ENCODE measurements at regions not wholly inside any gene's neighbourhood (a gene's known extent, or its start where the extent isn't known, plus 50 kb on each side); places are given as distances from the start of the nearest gene placed in this dataset.

GRCh38 chr2:3913166-3913565, 209.8 kb downstream of the DCDC2C start:
- Histone ChIP-seq H2AFZ (no peak overlapping the region), H3K4me1 (no peaks in the 10 kb centered on the region), H3K27ac (no peak overlapping the region), H3K27me3 (ENCODE audit: control insufficient read depth, insufficient read depth, low read length) (no peaks in the 10 kb centered on the region), H3K4me2 (ENCODE audit: low read length) (no peak overlapping the region), H3K9ac (no peak overlapping the region), H3K9me3 (ENCODE audit: control insufficient read depth, low read length) (no peaks in the 10 kb centered on the region), H3K4me3 (ENCODE audit: low read depth, low read length) (no peak overlapping the region), H3K79me2 (no peaks in the 10 kb centered on the region), H3K36me3 (ENCODE audit: control insufficient read depth, insufficient read depth, low read length) (no peaks in the 10 kb centered on the region)
- TF ChIP-seq CTCF (IDR thresholded peaks at IDR 0.05), result no peak

DNA sequence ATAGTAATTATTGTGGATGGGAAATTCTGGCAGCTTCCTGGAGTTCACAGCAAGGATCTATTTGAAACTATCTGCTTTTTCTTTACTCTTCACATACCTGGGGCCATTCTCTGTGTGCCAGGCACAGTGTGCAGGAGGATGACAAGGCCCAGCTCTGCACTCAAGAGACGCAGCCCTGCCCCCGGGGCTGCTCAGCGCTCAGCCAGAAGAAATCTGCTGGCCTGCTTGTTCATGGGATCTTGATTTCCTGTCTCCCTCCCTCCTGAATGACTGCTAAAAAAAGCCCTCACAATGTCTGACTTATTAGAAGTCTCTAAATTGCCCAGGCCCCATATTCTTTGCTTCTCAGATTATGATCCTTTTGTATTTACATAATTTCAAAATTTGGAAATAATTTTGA, 210.9 kb downstream of the DCDC2C start:
- H3K9ac ChIP-seq, result no peak overlapping the region
- H3K79me2 ChIP-seq, result no peaks in the 10 kb centered on the region
- no peak overlapping the region for H3K27ac ChIP-seq
- H3K4me3 ChIP-seq (ENCODE audit: low read depth, low read length), result no peak overlapping the region
- H3K4me2 ChIP-seq (ENCODE audit: low read length), result no peak overlapping the region
- H2AFZ ChIP-seq, result no peak overlapping the region
- H3K36me3 ChIP-seq (ENCODE audit: control insufficient read depth, insufficient read depth, low read length), result no peaks in the 10 kb centered on the region
- no peaks in the 10 kb centered on the region for H3K9me3 ChIP-seq (ENCODE audit: control insufficient read depth, low read length)
- no peak for TF ChIP-seq CTCF (IDR thresholded peaks at IDR 0.05)
- no peaks in the 10 kb centered on the region for H3K27me3 ChIP-seq (ENCODE audit: control insufficient read depth, insufficient read depth, low read length)
- H3K4me1 ChIP-seq, result no peaks in the 10 kb centered on the region

DNA sequence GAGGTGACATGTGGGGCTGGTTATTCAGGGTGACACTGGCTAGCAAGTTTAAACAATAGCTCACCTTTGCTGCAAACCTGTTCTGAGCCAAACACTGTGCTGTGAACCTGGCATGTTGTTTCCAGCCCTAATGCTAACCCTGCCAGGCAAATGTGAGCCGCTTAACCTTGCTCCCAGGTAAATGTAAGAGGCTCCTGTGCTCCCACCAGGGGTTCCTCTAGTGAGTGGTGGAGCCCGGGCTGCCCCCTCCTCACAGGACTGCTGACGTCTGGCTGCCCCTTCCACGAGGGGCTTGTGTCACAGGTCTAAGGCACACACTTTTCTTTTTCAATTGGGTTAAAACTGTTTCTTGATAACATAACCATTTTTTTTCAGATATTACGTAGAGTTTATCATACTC, 223.7 kb downstream of the DCDC2C start:
- no peak overlapping the region for H3K9ac ChIP-seq
- H3K4me3 ChIP-seq (ENCODE audit: low read depth, low read length), result no peak overlapping the region
- H2AFZ ChIP-seq, result no peak overlapping the region
- no peaks in the 10 kb centered on the region for H3K4me1 ChIP-seq
- no peaks in the 10 kb centered on the region for H3K36me3 ChIP-seq (ENCODE audit: control insufficient read depth, insufficient read depth, low read length)
- no peak for TF ChIP-seq CTCF (IDR thresholded peaks at IDR 0.05)
- H3K27me3 ChIP-seq (ENCODE audit: control insufficient read depth, insufficient read depth, low read length), result no peaks in the 10 kb centered on the region
- no peaks in the 10 kb centered on the region for H3K79me2 ChIP-seq
- no peak overlapping the region for H3K27ac ChIP-seq
- H3K4me2 ChIP-seq (ENCODE audit: low read length), result no peak overlapping the region
- no peaks in the 10 kb centered on the region for H3K9me3 ChIP-seq (ENCODE audit: control insufficient read depth, low read length)

DNA sequence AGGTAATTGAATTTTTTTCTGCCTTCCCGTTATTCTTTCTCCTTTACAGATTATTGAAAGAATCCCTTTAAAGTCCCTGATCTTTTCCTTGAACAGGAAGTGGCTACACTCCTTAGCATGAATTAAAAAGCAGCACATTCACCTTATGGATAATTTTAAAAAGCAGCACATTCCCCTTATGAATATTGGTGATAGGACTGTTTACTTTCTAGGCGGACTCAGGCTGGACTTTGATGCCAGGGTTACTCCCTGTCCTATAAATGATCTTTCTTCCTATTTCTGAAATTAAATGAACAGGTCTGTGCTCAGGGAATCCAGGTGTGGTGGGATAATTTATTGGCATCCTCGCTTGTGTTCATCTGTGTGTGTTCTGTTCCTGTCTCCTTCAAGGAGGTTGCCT, 226.0 kb downstream of the DCDC2C start:
- no peaks in the 10 kb centered on the region for H3K36me3 ChIP-seq (ENCODE audit: control insufficient read depth, insufficient read depth, low read length)
- no peak for TF ChIP-seq CTCF (IDR thresholded peaks at IDR 0.05)
- H3K9me3 ChIP-seq (ENCODE audit: control insufficient read depth, low read length), result no peaks in the 10 kb centered on the region
- H3K4me1 ChIP-seq, result no peaks in the 10 kb centered on the region
- no peaks in the 10 kb centered on the region for H3K79me2 ChIP-seq
- no peak overlapping the region for H3K4me2 ChIP-seq (ENCODE audit: low read length)
- H3K27me3 ChIP-seq (ENCODE audit: control insufficient read depth, insufficient read depth, low read length), result no peaks in the 10 kb centered on the region
- H3K27ac ChIP-seq, result no peak overlapping the region
- H3K9ac ChIP-seq, result no peak overlapping the region
- no peak overlapping the region for H3K4me3 ChIP-seq (ENCODE audit: low read depth, low read length)
- no peak overlapping the region for H2AFZ ChIP-seq

GRCh38 chr2:3930246-3930645, 226.9 kb downstream of the DCDC2C start:
- H3K79me2 ChIP-seq, result no peaks in the 10 kb centered on the region
- no peak overlapping the region for H3K27ac ChIP-seq
- no peak for TF ChIP-seq CTCF (IDR thresholded peaks at IDR 0.05)
- H3K9ac ChIP-seq, result no peak overlapping the region
- H3K4me2 ChIP-seq (ENCODE audit: low read length), result no peak overlapping the region
- no peaks in the 10 kb centered on the region for H3K27me3 ChIP-seq (ENCODE audit: control insufficient read depth, insufficient read depth, low read length)
- no peaks in the 10 kb centered on the region for H3K9me3 ChIP-seq (ENCODE audit: control insufficient read depth, low read length)
- H3K4me3 ChIP-seq (ENCODE audit: low read depth, low read length), result no peak overlapping the region
- no peaks in the 10 kb centered on the region for H3K36me3 ChIP-seq (ENCODE audit: control insufficient read depth, insufficient read depth, low read length)
- no peak overlapping the region for H2AFZ ChIP-seq
- no peaks in the 10 kb centered on the region for H3K4me1 ChIP-seq

Measured in parathyroid adenoma (tissue), 2 donors.